GM12874 (cell line): ENCODE measurements at regions not wholly inside any gene's neighbourhood (a gene's known extent, or its start where the extent isn't known, plus 50 kb on each side); places are given as distances from the start of the nearest gene placed in this dataset.

Source experiments
- TF ChIP-seq, protein P1 (sequence below): IDR thresholded peaks from 2 replicates; pipeline ENCODE4 v1.5.1; 2011; ENCODE audit warnings: low read depth, mild to moderate bottlenecking, control low read depth, low read length, moderate library complexity; ENCODE audit not compliant: insufficient read depth

DNA sequence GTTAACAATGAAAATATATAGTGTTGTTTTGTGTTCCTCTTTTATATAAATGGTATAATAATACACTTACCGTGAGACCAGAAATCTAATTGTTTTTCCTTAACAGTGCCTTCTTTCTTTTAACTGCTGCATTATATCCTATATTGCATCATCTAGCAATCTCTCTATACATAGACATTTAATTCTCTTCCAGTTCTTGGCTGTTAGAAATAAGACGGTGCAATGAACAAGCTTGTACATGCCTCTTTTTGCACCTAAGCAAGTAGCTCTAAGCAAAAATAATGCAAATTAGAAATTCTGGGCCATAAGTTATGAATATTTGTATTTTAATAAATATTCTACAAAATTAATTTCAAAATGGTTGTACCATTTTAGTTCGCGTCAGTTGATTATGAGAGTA, 55.9 kb upstream of the AHR start:
- TF ChIP-seq, protein P1, sequence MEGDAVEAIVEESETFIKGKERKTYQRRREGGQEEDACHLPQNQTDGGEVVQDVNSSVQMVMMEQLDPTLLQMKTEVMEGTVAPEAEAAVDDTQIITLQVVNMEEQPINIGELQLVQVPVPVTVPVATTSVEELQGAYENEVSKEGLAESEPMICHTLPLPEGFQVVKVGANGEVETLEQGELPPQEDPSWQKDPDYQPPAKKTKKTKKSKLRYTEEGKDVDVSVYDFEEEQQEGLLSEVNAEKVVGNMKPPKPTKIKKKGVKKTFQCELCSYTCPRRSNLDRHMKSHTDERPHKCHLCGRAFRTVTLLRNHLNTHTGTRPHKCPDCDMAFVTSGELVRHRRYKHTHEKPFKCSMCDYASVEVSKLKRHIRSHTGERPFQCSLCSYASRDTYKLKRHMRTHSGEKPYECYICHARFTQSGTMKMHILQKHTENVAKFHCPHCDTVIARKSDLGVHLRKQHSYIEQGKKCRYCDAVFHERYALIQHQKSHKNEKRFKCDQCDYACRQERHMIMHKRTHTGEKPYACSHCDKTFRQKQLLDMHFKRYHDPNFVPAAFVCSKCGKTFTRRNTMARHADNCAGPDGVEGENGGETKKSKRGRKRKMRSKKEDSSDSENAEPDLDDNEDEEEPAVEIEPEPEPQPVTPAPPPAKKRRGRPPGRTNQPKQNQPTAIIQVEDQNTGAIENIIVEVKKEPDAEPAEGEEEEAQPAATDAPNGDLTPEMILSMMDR: no peak

- TF ChIP-seq, protein P1: no peak
These were observed 53.7 kb upstream of the AHR start for GRCh38 chr7:17244786-17245185.

GRCh38 chr7:17247357-17247756, 51.1 kb upstream of the AHR start:
- TF ChIP-seq, protein P1: no peak

GRCh38 chr7:17248527-17248926, 49.9 kb upstream of the AHR start:
- TF ChIP-seq, protein P1: no peak
